Endothelial cell of umbilical vein (primary cell): ENCODE measurements at regions not wholly inside any gene's neighbourhood (a gene's known extent, or its start where the extent isn't known, plus 50 kb on each side); places are given as distances from the start of the nearest gene placed in this dataset.

Experiments
- CTCF ChIP-seq, 2 donors: IDR thresholded peaks; 1 replicate in 1 of 2; 2 replicates in 1 of 2; pipeline ENCODE4 v1.5.1; 2011; ENCODE audit warnings: low read length in 2 of 2, mild to moderate bottlenecking in 2 of 2, moderate library complexity in 2 of 2, control low read depth in 1 of 2, inconsistent platforms in 1 of 2, low read depth in 1 of 2; ENCODE audit not compliant: insufficient read depth in 1 of 2; ENCODE audit errors: extremely low read depth in 1 of 2
- EZH2 ChIP-seq: IDR thresholded peaks from 2 replicates; pipeline ENCODE4 v1.6.1; 2012; ENCODE audit warnings: borderline replicate concordance, low read depth, mild to moderate bottlenecking, moderate library complexity, low read length, inconsistent platforms; ENCODE audit not compliant: severe bottlenecking
- POLR2A ChIP-seq: IDR thresholded peaks from 2 replicates; pipeline ENCODE4 v1.6.1; 2012; ENCODE audit warnings: low read depth, mild to moderate bottlenecking, control low read depth, low read length

DNA sequence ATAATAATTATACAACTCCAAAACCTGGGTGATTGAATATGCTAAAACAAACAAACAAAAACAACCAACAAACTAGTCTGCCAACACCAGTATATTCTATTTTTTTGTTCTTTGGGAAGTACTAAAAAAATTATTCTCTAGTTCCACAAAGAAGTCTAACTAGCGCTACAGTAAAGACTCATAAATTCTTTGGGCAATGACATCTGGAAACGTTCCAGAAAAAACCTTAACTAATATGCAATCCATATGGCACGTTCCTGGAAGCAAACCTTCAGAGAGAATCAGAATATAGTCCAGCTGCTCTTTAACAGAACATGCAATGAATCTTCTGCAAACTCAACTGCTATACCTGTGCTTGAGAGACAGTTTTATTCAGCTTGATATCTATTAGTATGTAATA is 500.1 kb downstream of the TRAM1L1 start:
- no peak for TF ChIP-seq EZH2
- no peak for TF ChIP-seq CTCF (IDR thresholded peaks at IDR 0.05; ENCODE audit: extremely low read depth in 1 of 2, insufficient read depth in 1 of 2, low read depth in 1 of 2, low read length in 2 of 2)
- no peak for TF ChIP-seq POLR2A
